Liver (tissue), 8 donors: ENCODE measurements at regions not wholly inside any gene's neighbourhood (a gene's known extent, or its start where the extent isn't known, plus 50 kb on each side); places are given as distances from the start of the nearest gene placed in this dataset.

Experiments used
- DNase-seq: peaks from one replicate; pipeline ENCODE4 v3.0.0-alpha.2; 2017; ENCODE audit warnings: low spot score
- H3K27ac ChIP-seq, 2 donors: one replicate each; pipeline ENCODE4 v1.7.0; 2013; ENCODE audit warnings: inconsistent platforms in 2 of 2, low read length in 2 of 2, control low read depth in 1 of 2, low read depth in 1 of 2, mild to moderate bottlenecking in 1 of 2
- H3K27me3 ChIP-seq, 4 donors: one replicate each; pipeline versions ENCODE4 v1.6.1 to v1.7.0; 2013; ENCODE audit warnings: low read length in 3 of 4, inconsistent platforms in 1 of 4, mild to moderate bottlenecking in 1 of 4, moderate library complexity in 1 of 4; ENCODE audit not compliant: control insufficient read depth in 4 of 4, insufficient read depth in 4 of 4
- H3K36me3 ChIP-seq, 4 donors: one replicate each; pipeline versions ENCODE4 v1.6.1 to v1.7.0; 2013; ENCODE audit warnings: low read length in 3 of 4, mild to moderate bottlenecking in 3 of 4, low read depth in 1 of 4, moderate library complexity in 1 of 4; ENCODE audit not compliant: control insufficient read depth in 4 of 4, insufficient read depth in 3 of 4
- H3K4me1 ChIP-seq, 4 donors: one replicate each; pipeline versions ENCODE4 v1.6.1 to v1.7.0; 2013; ENCODE audit warnings: low read length in 3 of 4, mild to moderate bottlenecking in 3 of 4, moderate library complexity in 1 of 4; ENCODE audit not compliant: control insufficient read depth in 4 of 4, insufficient read depth in 4 of 4
- H3K4me3 ChIP-seq, 3 donors: one replicate each; pipeline versions ENCODE4 v1.6.1 to v1.7.0; 2013; ENCODE audit warnings: low read length in 3 of 3, control low read depth in 1 of 3, low read depth in 1 of 3, mild to moderate bottlenecking in 1 of 3
- H3K9ac ChIP-seq, 2 donors: one replicate each; pipeline ENCODE4 v1.7.0; 2013; ENCODE audit warnings: low read length in 2 of 2, mild to moderate bottlenecking in 2 of 2, moderate library complexity in 2 of 2, control low read depth in 1 of 2, low read depth in 1 of 2
- H3K9me3 ChIP-seq, 4 donors: one replicate each; pipeline versions ENCODE4 v1.6.1 to v1.7.0; 2013; ENCODE audit warnings: low read length in 3 of 4; ENCODE audit not compliant: control insufficient read depth in 4 of 4
- CTCF ChIP-seq: fragments of 150-350 bp; IDR thresholded peaks from 2 replicates; pipeline ENCODE4 v1.5.1; 2017; ENCODE audit warnings: improper control_type of control experiment, low read depth, low read length; ENCODE audit not compliant: missing input control
- FOXA2 ChIP-seq: IDR thresholded peaks from 2 replicates; pipeline ENCODE4 v1.6.1; 2016; ENCODE audit warnings: antibody characterized with exemption
- GABPA ChIP-seq, 2 donors: IDR thresholded peaks in 1 of 2; conservative IDR thresholded peaks in 1 of 2; 2 replicates each; pipeline ENCODE4 v1.6.1; 2016; ENCODE audit warnings: antibody characterized with exemption in 2 of 2, mild to moderate bottlenecking in 1 of 2, moderate library complexity in 1 of 2
- HNF4G ChIP-seq: IDR thresholded peaks from 2 replicates; pipeline ENCODE4 v1.6.1; 2016; ENCODE audit warnings: antibody characterized with exemption
- JUND ChIP-seq, 2 donors: IDR thresholded peaks; 2 replicates each; pipeline ENCODE4 v1.6.1; 2016; ENCODE audit warnings: antibody characterized with exemption in 2 of 2
- NR2F2 ChIP-seq: IDR thresholded peaks from 2 replicates; pipeline ENCODE4 v1.6.1; 2016; ENCODE audit warnings: antibody characterized with exemption
- RXRA ChIP-seq, 2 donors: IDR thresholded peaks; 2 replicates each; pipeline ENCODE4 v1.6.1; 2017 to 2018; ENCODE audit warnings: antibody characterized with exemption in 2 of 2, mild to moderate bottlenecking in 1 of 2
- SP1 ChIP-seq: IDR thresholded peaks from 2 replicates; pipeline ENCODE4 v1.6.1; 2018; ENCODE audit warnings: antibody characterized with exemption, mild to moderate bottlenecking
- TAF1 ChIP-seq: conservative IDR thresholded peaks from 2 replicates; pipeline ENCODE4 v1.6.1; 2016; ENCODE audit warnings: antibody characterized with exemption, mild to moderate bottlenecking
- WGBS: extraction: QIAGEN DNeasy Blood & Tissue Kit; methylation state at CpG from one replicate; pipeline ENCODE4 v1.1.7; 2013; 5-methylcytosine and 5-hydroxymethylcytosine counted together
- TF ChIP-seq, protein P1 (sequence below): IDR thresholded peaks from 2 replicates; pipeline ENCODE4 v1.6.1; 2016; ENCODE audit warnings: antibody characterized with exemption
- TF ChIP-seq, protein P2 (sequence below): IDR thresholded peaks from 2 replicates; pipeline ENCODE4 v1.6.1; 2016; ENCODE audit warnings: antibody characterized with exemption, mild to moderate bottlenecking
- donor health status: healthy.
- donor health status: healthy.
- donor health status: healthy.
- donor health status: healthy.
- donor health status: healthy.

DNA sequence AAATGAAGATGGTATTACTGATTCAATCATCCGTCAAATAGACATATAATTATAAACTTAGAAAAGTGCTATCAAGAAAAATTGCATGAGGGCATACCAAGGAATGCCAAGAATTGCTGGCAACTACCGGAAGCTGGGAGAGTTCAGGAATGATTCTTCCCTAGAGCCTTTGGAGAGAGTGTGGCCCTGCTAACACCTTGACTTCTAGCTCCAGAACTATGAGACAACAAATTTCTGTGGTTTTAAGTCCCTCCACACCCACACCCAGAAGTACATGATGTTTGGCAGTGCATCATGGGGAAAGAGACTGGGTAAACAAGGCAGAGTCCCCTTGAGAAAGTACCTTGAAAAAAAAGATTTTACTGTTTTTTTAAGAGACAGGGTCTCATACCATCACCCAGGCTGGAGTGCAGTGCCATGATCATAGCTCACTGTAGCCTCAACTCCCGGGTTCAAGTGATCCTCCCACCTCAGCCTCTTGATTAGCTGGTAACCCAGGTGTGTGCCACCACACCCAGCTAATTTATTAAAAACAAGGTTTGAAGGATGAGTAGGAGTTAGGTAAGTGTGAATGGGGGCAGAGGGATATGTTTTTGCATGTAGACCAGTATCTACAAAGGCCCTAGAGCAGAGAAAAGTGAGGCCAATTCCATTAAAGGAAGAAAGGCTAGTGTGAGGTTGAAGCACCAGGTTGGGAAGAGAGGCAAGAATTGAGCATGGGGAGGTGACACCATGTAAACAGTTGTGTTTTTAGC, 53.1 kb downstream of the GSX2 start:
- no peak overlapping the region for H3K9ac ChIP-seq

GRCh38 chr4:54155936-54156335, 56.0 kb downstream of the GSX2 start:
- WGBS: 98% methylated on average over 1 of the region's 1 CpG
- H3K4me1 ChIP-seq: no peaks in the 10 kb centered on the region
- H3K9ac ChIP-seq: no peak overlapping the region
- no peaks in the 10 kb centered on the region for H3K27me3 ChIP-seq
- H3K36me3 ChIP-seq: no peaks in the 10 kb centered on the region
- no peak for DNase-seq
- H3K4me3 ChIP-seq: no peak overlapping the region
- H3K27ac ChIP-seq: no peak overlapping the region
- TF ChIP-seq NR2F2: no peak
- TF ChIP-seq JUND (IDR thresholded peaks at IDR 0.05): no peak
- no peak for TF ChIP-seq FOXA2
- no peak for TF ChIP-seq TAF1
- TF ChIP-seq CTCF: no peak
- TF ChIP-seq HNF4G: no peak
- H3K9me3 ChIP-seq: no peaks in the 10 kb centered on the region

More for the DNA sequence above, 53.1 kb downstream of the GSX2 start:
- Histone ChIP-seq H3K9me3 (no peaks in the 10 kb centered on the region), H3K27me3 (no peaks in the 10 kb centered on the region), H3K36me3 (no peaks in the 10 kb centered on the region), H3K4me3 (no peak overlapping the region), H3K4me1 (no peaks in the 10 kb centered on the region), H3K27ac (no peak overlapping the region)
- TF ChIP-seq CTCF (no peak), SP1 (no peak), JUND (IDR thresholded peaks at IDR 0.05) (no peak), RXRA (IDR thresholded peaks at IDR 0.05) (no peak), GABPA (IDR thresholded peaks at IDR 0.05 in 1 of 2, conservative IDR thresholded peaks at IDR 0.05 in 1 of 2) (no peak), TAF1 (no peak)
- TF ChIP-seq, protein P1, sequence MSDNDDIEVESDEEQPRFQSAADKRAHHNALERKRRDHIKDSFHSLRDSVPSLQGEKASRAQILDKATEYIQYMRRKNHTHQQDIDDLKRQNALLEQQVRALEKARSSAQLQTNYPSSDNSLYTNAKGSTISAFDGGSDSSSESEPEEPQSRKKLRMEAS: no peak
- TF ChIP-seq, protein P2, sequence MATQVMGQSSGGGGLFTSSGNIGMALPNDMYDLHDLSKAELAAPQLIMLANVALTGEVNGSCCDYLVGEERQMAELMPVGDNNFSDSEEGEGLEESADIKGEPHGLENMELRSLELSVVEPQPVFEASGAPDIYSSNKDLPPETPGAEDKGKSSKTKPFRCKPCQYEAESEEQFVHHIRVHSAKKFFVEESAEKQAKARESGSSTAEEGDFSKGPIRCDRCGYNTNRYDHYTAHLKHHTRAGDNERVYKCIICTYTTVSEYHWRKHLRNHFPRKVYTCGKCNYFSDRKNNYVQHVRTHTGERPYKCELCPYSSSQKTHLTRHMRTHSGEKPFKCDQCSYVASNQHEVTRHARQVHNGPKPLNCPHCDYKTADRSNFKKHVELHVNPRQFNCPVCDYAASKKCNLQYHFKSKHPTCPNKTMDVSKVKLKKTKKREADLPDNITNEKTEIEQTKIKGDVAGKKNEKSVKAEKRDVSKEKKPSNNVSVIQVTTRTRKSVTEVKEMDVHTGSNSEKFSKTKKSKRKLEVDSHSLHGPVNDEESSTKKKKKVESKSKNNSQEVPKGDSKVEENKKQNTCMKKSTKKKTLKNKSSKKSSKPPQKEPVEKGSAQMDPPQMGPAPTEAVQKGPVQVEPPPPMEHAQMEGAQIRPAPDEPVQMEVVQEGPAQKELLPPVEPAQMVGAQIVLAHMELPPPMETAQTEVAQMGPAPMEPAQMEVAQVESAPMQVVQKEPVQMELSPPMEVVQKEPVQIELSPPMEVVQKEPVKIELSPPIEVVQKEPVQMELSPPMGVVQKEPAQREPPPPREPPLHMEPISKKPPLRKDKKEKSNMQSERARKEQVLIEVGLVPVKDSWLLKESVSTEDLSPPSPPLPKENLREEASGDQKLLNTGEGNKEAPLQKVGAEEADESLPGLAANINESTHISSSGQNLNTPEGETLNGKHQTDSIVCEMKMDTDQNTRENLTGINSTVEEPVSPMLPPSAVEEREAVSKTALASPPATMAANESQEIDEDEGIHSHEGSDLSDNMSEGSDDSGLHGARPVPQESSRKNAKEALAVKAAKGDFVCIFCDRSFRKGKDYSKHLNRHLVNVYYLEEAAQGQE: no peak
- WGBS: 84% methylated on average over 3 of the region's 3 CpGs
- DNase-seq: no peak
